Astrocyte of the spinal cord (primary cell): ENCODE measurements at regions not wholly inside any gene's neighbourhood (a gene's known extent, or its start where the extent isn't known, plus 50 kb on each side); places are given as distances from the start of the nearest gene placed in this dataset.
A peak's percentile ranks its signal among the peaks of the same experiment; 100 is the strongest.

Experiments used
- DNase-seq: peaks from one replicate; pipeline ENCODE4 v3.0.0; 2011; ENCODE audit warnings: low read depth, low spot score
- H3K4me3 ChIP-seq: 2 replicates; pipeline ENCODE4 v1.5.1; 2011; ENCODE audit warnings: low read depth, mild to moderate bottlenecking, low read length, moderate library complexity
- CTCF ChIP-seq: IDR thresholded peaks from 2 replicates; pipeline ENCODE4 v1.5.1; 2012; ENCODE audit warnings: low read depth, mild to moderate bottlenecking, low read length, inconsistent platforms
- in situ Hi-C: cut with HindIII; loops from 2 replicates; pipeline ENCODE4 v1.10.0; 2017; ENCODE audit warnings: low sequenced_read_pairs

- in situ Hi-C loops = no loop called here
- DNase-seq = no peak
- no peak for TF ChIP-seq CTCF
- H3K4me3 ChIP-seq = no peak overlapping the region
Measured at GRCh38 chr14:51394384-51394783, 154.3 kb downstream of the TMX1 start.

GRCh38 chr14:51394804-51395203, 154.8 kb downstream of the TMX1 start:
- TF ChIP-seq CTCF = no peak
- in situ Hi-C loops = no loop called here
- no peak for DNase-seq
- H3K4me3 ChIP-seq = no peak overlapping the region

GRCh38 chr14:51395361-51395849, 155.4 kb downstream of the TMX1 start:
- no peak for TF ChIP-seq CTCF
- DNase-seq = peak; percentile 74
- H3K4me3 ChIP-seq = no peak overlapping the region
- in situ Hi-C loops = no loop called here

- DNase-seq = peak; percentile 96
Measured at GRCh38 chr14:51396222-51396815, 156.3 kb downstream of the TMX1 start.

GRCh38 chr14:51398898-51399297, 158.9 kb downstream of the TMX1 start:
- H3K4me3 ChIP-seq = no peak overlapping the region
- in situ Hi-C loops = no loop called here
- TF ChIP-seq CTCF = peak; percentile 13
- DNase-seq = peak; percentile 79

More at GRCh38 chr14:51396222-51396815, 156.3 kb downstream of the TMX1 start:
- in situ Hi-C loops = no loop called here
- TF ChIP-seq CTCF = no peak
- no peak overlapping the region for H3K4me3 ChIP-seq

GRCh38 chr14:51400139-51400538, 160.1 kb downstream of the TMX1 start:
- TF ChIP-seq CTCF = no peak
- in situ Hi-C loops = no loop called here
- DNase-seq = no peak
- H3K4me3 ChIP-seq = no peak overlapping the region
